ENCODE measurements at regions not wholly inside any gene's neighbourhood (a gene's known extent, or its start where the extent isn't known, plus 50 kb on each side); places are given as distances from the start of the nearest gene placed in this dataset.

- no peak overlapping the region for H2BK12ac ChIP-seq (ENCODE audit: low read length)
- H3K4me2 ChIP-seq (ENCODE audit: low read length): no peak overlapping the region
- no peaks in the 10 kb centered on the region for H3K79me2 ChIP-seq (ENCODE audit: control insufficient read depth, insufficient read depth, low read length, poor library complexity)
- no peaks in the 10 kb centered on the region for H3K79me1 ChIP-seq (ENCODE audit: low read length)
- no peak for DNase-seq
- H3K36me3 ChIP-seq (ENCODE audit: control insufficient read depth in 1 of 2, insufficient read depth in 2 of 2, low read length in 2 of 2): no peaks in the 10 kb centered on the region
- no peak overlapping the region for H3K4ac ChIP-seq (ENCODE audit: low read depth, low read length)
- no peak overlapping the region for H4K12ac ChIP-seq (ENCODE audit: low read depth, low read length)
- no peak overlapping the region for H2AFZ ChIP-seq (ENCODE audit: insufficient read depth, low read length, poor library complexity)
- H2BK5ac ChIP-seq (ENCODE audit: low read depth, low read length, poor library complexity): no peak overlapping the region
- no peaks in the 10 kb centered on the region for H3K27me3 ChIP-seq (ENCODE audit: insufficient read depth, low read length)
- H3K23ac ChIP-seq (ENCODE audit: low read length): no peak overlapping the region
- no CpG with 5 or more reads among the region's 3 CpGs for WGBS (ENCODE audit: extremely low coverage, insufficient coverage, insufficient read length)
- no peaks in the 10 kb centered on the region for H3K9me3 ChIP-seq (ENCODE audit: insufficient read depth, low read depth, low read length)
- no peak overlapping the region for H4K8ac ChIP-seq (ENCODE audit: low read depth, low read length)
- H4K91ac ChIP-seq (ENCODE audit: low read depth, low read length): no peak overlapping the region
- H3K9ac ChIP-seq (ENCODE audit: low read length): no peak overlapping the region
- H2BK120ac ChIP-seq (ENCODE audit: insufficient read depth, low read length, poor library complexity): no peak overlapping the region
- no peak overlapping the region for H3K27ac ChIP-seq (ENCODE audit: low read depth, low read length)
- no peaks in the 10 kb centered on the region for H3K4me1 ChIP-seq (ENCODE audit: control insufficient read depth in 1 of 2, insufficient read depth in 2 of 2, low read length in 2 of 2)
- H3K14ac ChIP-seq (ENCODE audit: low read length): no peak overlapping the region
- no peak overlapping the region for H3K18ac ChIP-seq (ENCODE audit: low read length)
- no peak overlapping the region for H2AK5ac ChIP-seq (ENCODE audit: low read length)
- no peak overlapping the region for H3K4me3 ChIP-seq (ENCODE audit: low read depth, low read length)
Observed at GRCh38 chr18:61244632-61245031, 88.6 kb upstream of the CDH20 start.

- H4K8ac ChIP-seq (ENCODE audit: low read depth, low read length): no peak overlapping the region
- no peak overlapping the region for H3K14ac ChIP-seq (ENCODE audit: low read length)
- H3K4ac ChIP-seq (ENCODE audit: low read depth, low read length): no peak overlapping the region
- H2BK120ac ChIP-seq (ENCODE audit: insufficient read depth, low read length, poor library complexity): no peak overlapping the region
- no peaks in the 10 kb centered on the region for H3K79me2 ChIP-seq (ENCODE audit: control insufficient read depth, insufficient read depth, low read length, poor library complexity)
- H3K4me3 ChIP-seq (ENCODE audit: low read depth, low read length): no peak overlapping the region
- H3K27ac ChIP-seq (ENCODE audit: low read depth, low read length): no peak overlapping the region
- H3K9ac ChIP-seq (ENCODE audit: low read length): no peak overlapping the region
- no peak overlapping the region for H4K12ac ChIP-seq (ENCODE audit: low read depth, low read length)
- no peaks in the 10 kb centered on the region for H3K27me3 ChIP-seq (ENCODE audit: insufficient read depth, low read length)
- no peaks in the 10 kb centered on the region for H3K36me3 ChIP-seq (ENCODE audit: control insufficient read depth in 1 of 2, insufficient read depth in 2 of 2, low read length in 2 of 2)
- H2AK5ac ChIP-seq (ENCODE audit: low read length): no peak overlapping the region
- H3K23ac ChIP-seq (ENCODE audit: low read length): no peak overlapping the region
- H2AFZ ChIP-seq (ENCODE audit: insufficient read depth, low read length, poor library complexity): no peak overlapping the region
- H3K9me3 ChIP-seq (ENCODE audit: insufficient read depth, low read depth, low read length): no peaks in the 10 kb centered on the region
- DNase-seq: no peak
- H2BK5ac ChIP-seq (ENCODE audit: low read depth, low read length, poor library complexity): no peak overlapping the region
- H3K79me1 ChIP-seq (ENCODE audit: low read length): no peaks in the 10 kb centered on the region
- no peak overlapping the region for H3K4me2 ChIP-seq (ENCODE audit: low read length)
- no peak overlapping the region for H3K18ac ChIP-seq (ENCODE audit: low read length)
- no CpG with 5 or more reads among the region's 3 CpGs for WGBS (ENCODE audit: extremely low coverage, insufficient coverage, insufficient read length)
- no peaks in the 10 kb centered on the region for H3K4me1 ChIP-seq (ENCODE audit: control insufficient read depth in 1 of 2, insufficient read depth in 2 of 2, low read length in 2 of 2)
- H4K91ac ChIP-seq (ENCODE audit: low read depth, low read length): no peak overlapping the region
- no peak overlapping the region for H2BK12ac ChIP-seq (ENCODE audit: low read length)
Observed at GRCh38 chr18:61245276-61245675, 88.0 kb upstream of the CDH20 start.

DNA sequence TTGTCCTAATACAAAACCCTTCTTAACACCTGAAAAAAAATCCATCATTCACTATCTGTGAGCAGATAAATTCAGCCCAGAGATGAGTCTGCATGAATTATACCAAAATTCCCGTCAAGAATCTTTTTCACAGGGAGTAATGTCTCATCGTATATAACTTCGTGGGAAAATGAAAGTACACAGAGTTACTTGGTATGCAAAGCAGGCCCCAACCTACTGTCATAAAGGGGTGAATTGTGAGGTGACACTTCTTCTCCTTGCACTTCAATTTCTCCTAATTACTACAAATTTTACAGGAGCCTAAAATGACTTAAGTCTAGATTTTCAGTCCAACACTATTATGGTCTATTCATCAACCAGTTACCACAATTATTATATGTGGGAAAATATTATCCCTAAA, 84.6 kb upstream of the CDH20 start:
- Histone ChIP-seq H4K12ac (ENCODE audit: low read depth, low read length) (no peak overlapping the region), H2AFZ (ENCODE audit: insufficient read depth, low read length, poor library complexity) (no peak overlapping the region), H2BK12ac (ENCODE audit: low read length) (no peak overlapping the region), H3K27me3 (ENCODE audit: insufficient read depth, low read length) (no peaks in the 10 kb centered on the region), H3K79me1 (ENCODE audit: low read length) (no peaks in the 10 kb centered on the region), H3K14ac (ENCODE audit: low read length) (no peak overlapping the region), H3K4ac (ENCODE audit: low read depth, low read length) (no peak overlapping the region), H2AK5ac (ENCODE audit: low read length) (no peak overlapping the region), H3K4me1 (ENCODE audit: control insufficient read depth in 1 of 2, insufficient read depth in 2 of 2, low read length in 2 of 2) (no peaks in the 10 kb centered on the region), H3K4me2 (ENCODE audit: low read length) (no peak overlapping the region), H3K18ac (ENCODE audit: low read length) (no peak overlapping the region), H3K27ac (ENCODE audit: low read depth, low read length) (no peak overlapping the region), H4K8ac (ENCODE audit: low read depth, low read length) (no peak overlapping the region), H3K4me3 (ENCODE audit: low read depth, low read length) (no peak overlapping the region), H3K79me2 (ENCODE audit: control insufficient read depth, insufficient read depth, low read length, poor library complexity) (no peaks in the 10 kb centered on the region), H3K9me3 (ENCODE audit: insufficient read depth, low read depth, low read length) (no peaks in the 10 kb centered on the region), H2BK120ac (ENCODE audit: insufficient read depth, low read length, poor library complexity) (no peak overlapping the region), H3K23ac (ENCODE audit: low read length) (no peak overlapping the region), H3K9ac (ENCODE audit: low read length) (no peak overlapping the region), H3K36me3 (ENCODE audit: control insufficient read depth in 1 of 2, insufficient read depth in 2 of 2, low read length in 2 of 2) (no peaks in the 10 kb centered on the region), H4K91ac (ENCODE audit: low read depth, low read length) (no peak overlapping the region), H2BK5ac (ENCODE audit: low read depth, low read length, poor library complexity) (no peak overlapping the region)
- WGBS (ENCODE audit: extremely low coverage, insufficient coverage, insufficient read length): no CpG with 5 or more reads among the region's 3 CpGs
- DNase-seq: no peak

GRCh38 chr18:61256291-61256690, 76.9 kb upstream of the CDH20 start:
- peak; percentile 69 to 70 for DNase-seq
- Histone ChIP-seq H3K4ac (ENCODE audit: low read depth, low read length) (no peak overlapping the region), H3K36me3 (ENCODE audit: control insufficient read depth in 1 of 2, insufficient read depth in 2 of 2, low read length in 2 of 2) (no peaks in the 10 kb centered on the region), H3K27ac (ENCODE audit: low read depth, low read length) (no peak overlapping the region), H2BK120ac (ENCODE audit: insufficient read depth, low read length, poor library complexity) (no peak overlapping the region), H3K4me1 (ENCODE audit: control insufficient read depth in 1 of 2, insufficient read depth in 2 of 2, low read length in 2 of 2) (peaks cover 0 to 5% of the 10 kb centered on the region in 2 experiments), H3K79me1 (ENCODE audit: low read length) (peaks cover 3% of the 10 kb centered on the region), H3K14ac (ENCODE audit: low read length) (no peak overlapping the region), H3K4me2 (ENCODE audit: low read length) (no peak overlapping the region), H2BK12ac (ENCODE audit: low read length) (peak overlapping the region; percentile 76), H2BK5ac (ENCODE audit: low read depth, low read length, poor library complexity) (no peak overlapping the region), H3K4me3 (ENCODE audit: low read depth, low read length) (no peak overlapping the region), H3K27me3 (ENCODE audit: insufficient read depth, low read length) (no peaks in the 10 kb centered on the region), H3K18ac (ENCODE audit: low read length) (no peak overlapping the region), H4K8ac (ENCODE audit: low read depth, low read length) (no peak overlapping the region), H2AFZ (ENCODE audit: insufficient read depth, low read length, poor library complexity) (no peak overlapping the region), H4K91ac (ENCODE audit: low read depth, low read length) (no peak overlapping the region), H2AK5ac (ENCODE audit: low read length) (no peak overlapping the region), H3K9me3 (ENCODE audit: insufficient read depth, low read depth, low read length) (no peaks in the 10 kb centered on the region), H3K23ac (ENCODE audit: low read length) (no peak overlapping the region), H4K12ac (ENCODE audit: low read depth, low read length) (no peak overlapping the region), H3K9ac (ENCODE audit: low read length) (no peak overlapping the region), H3K79me2 (ENCODE audit: control insufficient read depth, insufficient read depth, low read length, poor library complexity) (no peaks in the 10 kb centered on the region)
- WGBS (ENCODE audit: extremely low coverage, insufficient coverage, insufficient read length): no CpG with 5 or more reads among the region's 5 CpGs
